GM12892 (cell line): ENCODE measurements at regions not wholly inside any gene's neighbourhood (a gene's known extent, or its start where the extent isn't known, plus 50 kb on each side); places are given as distances from the start of the nearest gene placed in this dataset.

Experiments used
- POLR2A ChIP-seq: IDR thresholded peaks from 2 replicates; pipeline ENCODE4 v1.6.1; 2011; ENCODE audit warnings: low read depth, low read length, control low read depth
- POLR2AphosphoS5 ChIP-seq: IDR thresholded peaks from 2 replicates; pipeline ENCODE4 v1.6.1; 2011; ENCODE audit warnings: low read depth, low read length, control low read depth
- TAF1 ChIP-seq: IDR thresholded peaks from 2 replicates; pipeline ENCODE4 v1.6.1; 2011; ENCODE audit warnings: low read depth, mild to moderate bottlenecking, control low read depth, low read length, borderline replicate concordance

- TF ChIP-seq POLR2A (no peak), TAF1 (no peak), POLR2AphosphoS5 (no peak)
Measured at GRCh38 chr20:60123652-60124051, 165.4 kb downstream of the CDH26 start.
